SK-N-SH (cell line): ENCODE measurements at regions not wholly inside any gene's neighbourhood (a gene's known extent, or its start where the extent isn't known, plus 50 kb on each side); places are given as distances from the start of the nearest gene placed in this dataset.

Experiments
- CTCF ChIA-PET: fragments of 300-600, 350-600 bp; formaldehyde crosslinking; extraction: SDS; loops from one replicate; lab custom pipeline; 2021; lab: Yijun Ruan, JAX
- POLR2A ChIA-PET: fragments of 350-600 bp; sonication (Branson Sonifier 250); formaldehyde crosslinking; extraction: SDS; loops from one replicate; lab custom pipeline; 2020; ENCODE audit warnings: antibody characterized with exemption, inconsistent platforms; lab: Yijun Ruan, JAX
- DNase-seq: peaks from one replicate; pipeline ENCODE4 v3.0.0; 2012
- H2AFZ ChIP-seq: fragments of 200-600 bp; sonication (generic); 2 replicates; pipeline ENCODE4 v1.8.1; 2016; ENCODE audit warnings: antibody characterized with exemption, mild to moderate bottlenecking, low read depth
- H3F3A ChIP-seq: fragments of 200-600 bp; sonication (generic); replicated peaks from 2 replicates; pipeline ENCODE3; 2016; ENCODE audit warnings: antibody characterized with exemption, mild to moderate bottlenecking; ENCODE audit not compliant: insufficient read depth
- H3K27ac ChIP-seq, 2 experiments: fragments of 200-500 bp in 1 of 2; fragments of 200-600 bp in 1 of 2; sonication (Bioruptor generic) in 1 of 2; sonication (generic), shearing (Covaris generic) in 1 of 2; 2 replicates each; pipeline versions ENCODE4 v1.5.1 to v1.6.1; 2014 to 2016; ENCODE audit warnings: low read depth in 2 of 2, inconsistent platforms in 1 of 2, low read length in 1 of 2, mild to moderate bottlenecking in 1 of 2, mixed read lengths in 1 of 2
- H3K27me3 ChIP-seq: fragments of 200-600 bp; sonication (generic), shearing (Covaris generic); 2 replicates; pipeline ENCODE4 v1.6.1; 2016; ENCODE audit warnings: mixed run types; ENCODE audit not compliant: insufficient read depth
- H3K36me3 ChIP-seq, 2 experiments: fragments of 200-500 bp in 1 of 2; fragments of 200-600 bp in 1 of 2; sonication (Bioruptor generic) in 1 of 2; sonication (generic) in 1 of 2; replicated peaks in 1 of 2; 2 replicates each; pipeline versions ENCODE3 to v1.5.1; 2014 to 2016; ENCODE audit warnings: low read length in 1 of 2, mild to moderate bottlenecking in 1 of 2; ENCODE audit not compliant: insufficient read depth in 2 of 2, control insufficient read depth in 1 of 2
- H3K4me1 ChIP-seq, 2 experiments: fragments of 200-500 bp in 1 of 2; fragments of 200-600 bp in 1 of 2; sonication (Bioruptor generic) in 1 of 2; sonication (generic), shearing (Covaris generic) in 1 of 2; 2 replicates each; pipeline versions ENCODE4 v1.5.1 to v1.6.1; 2014 to 2016; ENCODE audit warnings: low read depth in 1 of 2, low read length in 1 of 2, mixed run types in 1 of 2; ENCODE audit not compliant: insufficient read depth in 2 of 2, control insufficient read depth in 1 of 2
- H3K4me2 ChIP-seq: fragments of 200-600 bp; sonication (generic), shearing (Covaris generic); 2 replicates; pipeline ENCODE4 v1.6.1; 2017; ENCODE audit warnings: mixed run types
- H3K4me3 ChIP-seq, 2 experiments: fragments of 200-500 bp in 1 of 2; fragments of 200-600 bp in 1 of 2; sonication (Bioruptor generic) in 1 of 2; sonication (generic), shearing (Covaris generic) in 1 of 2; 2 replicates each; pipeline versions ENCODE4 v1.5.1 to v1.8.1; 2014 to 2016; ENCODE audit warnings: low read depth in 2 of 2, inconsistent platforms in 1 of 2, low read length in 1 of 2, mild to moderate bottlenecking in 1 of 2, mixed read lengths in 1 of 2, moderate library complexity in 1 of 2
- H3K79me2 ChIP-seq: fragments of 200-600 bp; sonication (generic); 2 replicates; pipeline ENCODE4 v1.8.1; 2017; ENCODE audit warnings: mild to moderate bottlenecking; ENCODE audit not compliant: insufficient read depth
- H3K9ac ChIP-seq: fragments of 200-600 bp; sonication (generic); 2 replicates; pipeline ENCODE4 v1.6.1; 2017; ENCODE audit warnings: mixed run types
- H3K9me2 ChIP-seq: fragments of 200-600 bp; sonication (generic); 2 replicates; pipeline ENCODE4 v1.6.1; 2017; ENCODE audit warnings: mixed run types
- H3K9me3 ChIP-seq: fragments of 200-600 bp; sonication (generic); 2 replicates; pipeline ENCODE4 v1.6.1; 2017; ENCODE audit warnings: mixed run types, mild to moderate bottlenecking, moderate library complexity
- H4K20me1 ChIP-seq: fragments of 200-600 bp; sonication (generic); 2 replicates; pipeline ENCODE4 v1.6.1; 2017; ENCODE audit warnings: mild to moderate bottlenecking, mixed run types; ENCODE audit not compliant: insufficient read depth
- CHD2 ChIP-seq: fragments of 150-350 bp; IDR thresholded peaks from 2 replicates; pipeline ENCODE4 v1.6.1; 2018; ENCODE audit warnings: low read length; ENCODE audit not compliant: partially characterized antibody
- GATA2 ChIP-seq: sonication (generic); formaldehyde crosslinking; IDR thresholded peaks from 2 replicates; pipeline ENCODE4 v1.5.0; 2020; ENCODE audit warnings: mild to moderate bottlenecking, missing genetic modification reagents
- MAX ChIP-seq: IDR thresholded peaks from 2 replicates; pipeline ENCODE4 v1.4.0; 2012; ENCODE audit warnings: low read depth
- MXI1 ChIP-seq: IDR thresholded peaks from 2 replicates; pipeline ENCODE4 v1.6.1; 2012; ENCODE audit warnings: mild to moderate bottlenecking, low read depth, low read length, improper control_type of control experiment
- RCOR1 ChIP-seq: fragments of 150-350 bp; IDR thresholded peaks from 2 replicates; pipeline ENCODE4 v1.6.1; 2017; ENCODE audit warnings: antibody characterized with exemption, low read length
- TAF1 ChIP-seq: IDR thresholded peaks from 2 replicates; pipeline ENCODE4 v1.6.1; 2012; ENCODE audit warnings: low read depth, mild to moderate bottlenecking, low read length, moderate library complexity, borderline replicate concordance
- TCF12 ChIP-seq: IDR thresholded peaks from 2 replicates; pipeline ENCODE4 v1.4.0; 2012
- WGBS: methylation state at CpG from one replicate; pipeline ENCODE4 v1.1.6; 2017; ENCODE audit warnings: low lambda C conversion rate; 5-methylcytosine and 5-hydroxymethylcytosine counted together

GRCh38 chr3:139106013-139106932 is 61.6 kb upstream of the PRR23C start:
- H3K9me2 ChIP-seq, result no peaks in the 10 kb centered on the region
- CTCF ChIA-PET, result interaction anchor here (0.8 to 10.3 kb wide), 3 partner anchors 170 to 319 kb away, joined by 3 to 166 read pairs (median 5); no protein-coding TSS in a partner anchor
- no peak overlapping the region for H3K4me2 ChIP-seq
- no peaks in the 10 kb centered on the region for H3K4me1 ChIP-seq
- TF ChIP-seq TAF1 (no peak), MXI1 (no peak), CHD2 (no peak), RCOR1 (no peak), GATA2 (CRISPR knock-in tag) (no peak)
- no peak overlapping the region for H3K4me3 ChIP-seq
- POLR2A ChIA-PET, result no interaction called here
- DNase-seq, result no peak
- no peaks in the 10 kb centered on the region for H3K79me2 ChIP-seq
- no peaks in the 10 kb centered on the region for H3F3A ChIP-seq
- 20% methylated on average over 7 of the region's 7 CpGs for WGBS
- H3K9ac ChIP-seq, result no peak overlapping the region
- H3K9me3 ChIP-seq, result no peaks in the 10 kb centered on the region
- H4K20me1 ChIP-seq, result no peaks in the 10 kb centered on the region
- no peak overlapping the region for H2AFZ ChIP-seq
- peaks cover 15% of the 10 kb centered on the region for H3K27me3 ChIP-seq
- H3K36me3 ChIP-seq, result no peaks in the 10 kb centered on the region
- no peak overlapping the region for H3K27ac ChIP-seq

GRCh38 chr3:139107424-139108252 is 62.9 kb upstream of the PRR23C start:
- no peak for DNase-seq
- no peak overlapping the region for H3K9ac ChIP-seq
- 72% methylated on average over 6 of the region's 13 CpGs for WGBS
- H3K36me3 ChIP-seq, result no peaks in the 10 kb centered on the region
- H3K27ac ChIP-seq, result no peak overlapping the region
- TF ChIP-seq MAX (no peak), TCF12 (no peak)
- H3K27me3 ChIP-seq, result peaks cover 19% of the 10 kb centered on the region
- no peaks in the 10 kb centered on the region for H3K4me1 ChIP-seq
- H2AFZ ChIP-seq, result no peak overlapping the region
- no peaks in the 10 kb centered on the region for H3K9me3 ChIP-seq
- H3K4me3 ChIP-seq, result no peak overlapping the region
- H3K4me2 ChIP-seq, result no peak overlapping the region
- H3K79me2 ChIP-seq, result no peaks in the 10 kb centered on the region
- ChIA-PET CTCF (interaction anchor here (1.6 to 10.3 kb wide), 2 partner anchors 171 to 223 kb away, joined by 5 to 166 read pairs; no protein-coding TSS in a partner anchor), POLR2A (interaction anchor here (0.6 kb wide), 1 partner anchor 504 kb away, joined by 5 read pairs; no protein-coding TSS in a partner anchor)
- H4K20me1 ChIP-seq, result no peaks in the 10 kb centered on the region
- no peaks in the 10 kb centered on the region for H3F3A ChIP-seq
- H3K9me2 ChIP-seq, result no peaks in the 10 kb centered on the region
